ENCODE measurements at regions not wholly inside any gene's neighbourhood (a gene's known extent, or its start where the extent isn't known, plus 50 kb on each side); places are given as distances from the start of the nearest gene placed in this dataset.

- no peak overlapping the region for H3K4me3 ChIP-seq (ENCODE audit: low read depth in 2 of 2, low read length in 1 of 2)
- ChIA-PET CTCF (interaction anchor here (1.0 to 5.8 kb wide), 4 partner anchors 9 to 17 kb away, joined by 4 to 29 read pairs (median 7); no protein-coding TSS in a partner anchor), POLR2A (no interaction called here)
- no peak overlapping the region for H3K27ac ChIP-seq (ENCODE audit: low read depth in 2 of 2, low read length in 1 of 2)
- DNase-seq: no peak
- no peaks in the 10 kb centered on the region for H4K20me1 ChIP-seq (ENCODE audit: insufficient read depth)
- no peaks in the 10 kb centered on the region; a peak in 1 of 4 replicates for H3K4me1 ChIP-seq (ENCODE audit: control insufficient read depth in 1 of 2, insufficient read depth in 2 of 2, low read depth in 1 of 2, low read length in 1 of 2)
- no peak overlapping the region for H3K9ac ChIP-seq
- H3F3A ChIP-seq (replicated peaks; ENCODE audit: insufficient read depth): no peaks in the 10 kb centered on the region
- no peak overlapping the region for H2AFZ ChIP-seq (ENCODE audit: low read depth)
- H3K9me3 ChIP-seq: no peaks in the 10 kb centered on the region
- TF ChIP-seq EP300 (IDR thresholded peaks at IDR 0.05; ENCODE audit: borderline replicate concordance in 1 of 2, low read depth in 1 of 2, low read length in 1 of 2) (no peak), GATA2 (CRISPR knock-in tag; IDR thresholded peaks at IDR 0.05) (no peak), EZH2phosphoT487 (IDR thresholded peaks at IDR 0.05; ENCODE audit: borderline replicate concordance, low read depth) (no peak), TAF1 (IDR thresholded peaks at IDR 0.05; ENCODE audit: borderline replicate concordance, low read depth, low read length) (no peak)
- no peaks in the 10 kb centered on the region for H3K79me2 ChIP-seq (ENCODE audit: insufficient read depth)
- H3K9me2 ChIP-seq: no peaks in the 10 kb centered on the region
- H3K27me3 ChIP-seq (ENCODE audit: insufficient read depth): peaks cover 84% of the 10 kb centered on the region
- H3K4me2 ChIP-seq: no peak overlapping the region
- 60% methylated on average over 3 of the region's 17 CpGs for WGBS (ENCODE audit: low lambda C conversion rate)
- no peaks in the 10 kb centered on the region for H3K36me3 ChIP-seq (replicated peaks in 1 of 2; ENCODE audit: control insufficient read depth in 1 of 2, insufficient read depth in 2 of 2, low read length in 1 of 2)
These were observed 136.2 kb upstream of the LPCAT1 start for GRCh38 chr5:1660001-1660400.

DNA sequence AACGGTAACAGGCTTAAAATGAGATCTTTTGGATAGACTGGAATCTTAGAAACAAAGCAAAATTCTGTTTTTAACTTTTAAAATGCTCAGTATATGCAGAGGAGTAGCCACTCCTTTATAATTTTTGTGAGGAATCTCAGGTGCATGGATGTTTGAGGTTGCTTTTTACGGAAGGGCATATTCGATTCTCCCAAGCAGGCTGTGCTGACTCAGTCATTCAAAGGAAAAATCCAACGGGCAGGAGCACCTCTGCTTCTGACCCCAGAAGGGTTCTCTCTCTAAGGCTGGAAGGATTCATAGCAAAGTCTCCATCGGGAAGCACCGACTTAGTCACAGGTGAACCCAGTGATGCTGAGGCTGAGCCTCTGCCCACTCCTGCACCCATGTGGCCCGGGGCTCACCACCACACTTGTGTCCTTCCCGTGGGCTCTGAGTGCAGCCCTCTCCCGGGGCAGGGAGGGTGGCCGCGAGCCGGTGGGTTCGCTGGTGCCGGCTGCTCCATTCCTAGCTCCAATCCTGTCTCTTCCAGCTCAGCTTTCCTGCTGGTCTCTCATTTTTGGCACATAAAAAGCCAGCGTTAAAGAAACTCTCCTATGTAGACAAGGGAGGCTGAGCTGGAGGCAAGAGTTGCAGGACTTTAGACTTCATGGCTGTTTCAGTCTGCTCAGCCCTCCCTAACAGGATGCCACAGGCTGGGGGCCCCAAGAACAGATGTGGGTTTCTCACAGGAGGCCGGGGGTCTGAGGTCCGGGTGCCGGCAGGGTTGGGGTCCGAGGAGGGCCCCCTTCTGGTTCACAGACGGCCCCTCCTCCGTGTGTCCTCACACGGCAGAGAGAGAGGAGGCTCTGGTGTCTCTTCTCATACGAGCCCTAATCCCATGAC lies 135.6 kb upstream of the LPCAT1 start:
- Histone ChIP-seq H3F3A (replicated peaks; ENCODE audit: insufficient read depth) (no peaks in the 10 kb centered on the region), H3K79me2 (ENCODE audit: insufficient read depth) (no peaks in the 10 kb centered on the region), H2AFZ (ENCODE audit: low read depth) (no peak overlapping the region), H3K4me3 (ENCODE audit: low read depth in 2 of 2, low read length in 1 of 2) (no peak overlapping the region), H3K4me1 (ENCODE audit: control insufficient read depth in 1 of 2, insufficient read depth in 2 of 2, low read depth in 1 of 2, low read length in 1 of 2) (no peaks in the 10 kb centered on the region; a peak in 1 of 4 replicates), H3K9ac (no peak overlapping the region), H4K20me1 (ENCODE audit: insufficient read depth) (no peaks in the 10 kb centered on the region), H3K9me2 (no peaks in the 10 kb centered on the region), H3K9me3 (no peaks in the 10 kb centered on the region), H3K27ac (ENCODE audit: low read depth in 2 of 2, low read length in 1 of 2) (no peak overlapping the region), H3K36me3 (replicated peaks in 1 of 2; ENCODE audit: control insufficient read depth in 1 of 2, insufficient read depth in 2 of 2, low read length in 1 of 2) (no peaks in the 10 kb centered on the region), H3K27me3 (ENCODE audit: insufficient read depth) (peaks cover 83% of the 10 kb centered on the region), H3K4me2 (no peak overlapping the region)
- WGBS (ENCODE audit: low lambda C conversion rate): 13% methylated on average over 21 of the region's 23 CpGs
- POLR2A ChIA-PET: no interaction called here
- no peak for TF ChIP-seq CTCF (IDR thresholded peaks at IDR 0.05)
- DNase-seq: peak; percentile 33
- CTCF ChIA-PET: interaction anchor here (1.0 to 5.8 kb wide), 3 partner anchors 10 to 16 kb away, joined by 4 to 29 read pairs (median 4); no protein-coding TSS in a partner anchor

- ChIA-PET CTCF (interaction anchor here (1.6 to 5.8 kb wide), 2 partner anchors 14 to 16 kb away, joined by 4 to 29 read pairs; no protein-coding TSS in a partner anchor), POLR2A (no interaction called here)
- TF ChIP-seq GATA2 (CRISPR knock-in tag; IDR thresholded peaks at IDR 0.05) (peak; percentile 17; the same call in 1 of the 2 replicates), ZBTB33 (IDR thresholded peaks at IDR 0.05; ENCODE audit: borderline replicate concordance, low read depth) (no peak)
- no peaks in the 10 kb centered on the region for H3K36me3 ChIP-seq (replicated peaks in 1 of 2; ENCODE audit: control insufficient read depth in 1 of 2, insufficient read depth in 2 of 2, low read length in 1 of 2)
- no peak overlapping the region for H3K27ac ChIP-seq (ENCODE audit: low read depth in 2 of 2, low read length in 1 of 2)
- WGBS (ENCODE audit: low lambda C conversion rate): 13% methylated on average over 14 of the region's 14 CpGs
- DNase-seq: peak; percentile 56
- peaks cover 84% of the 10 kb centered on the region for H3K27me3 ChIP-seq (ENCODE audit: insufficient read depth)
- no peaks in the 10 kb centered on the region for H4K20me1 ChIP-seq (ENCODE audit: insufficient read depth)
- no peaks in the 10 kb centered on the region for H3F3A ChIP-seq (replicated peaks; ENCODE audit: insufficient read depth)
- H3K9ac ChIP-seq: no peak overlapping the region
- H3K79me2 ChIP-seq (ENCODE audit: insufficient read depth): no peaks in the 10 kb centered on the region
- H3K4me3 ChIP-seq (ENCODE audit: low read depth in 2 of 2, low read length in 1 of 2): no peak overlapping the region
- no peak overlapping the region for H3K4me2 ChIP-seq
- H3K9me3 ChIP-seq: no peaks in the 10 kb centered on the region
- no peak overlapping the region for H2AFZ ChIP-seq (ENCODE audit: low read depth)
- no peaks in the 10 kb centered on the region for H3K9me2 ChIP-seq
- H3K4me1 ChIP-seq (ENCODE audit: control insufficient read depth in 1 of 2, insufficient read depth in 2 of 2, low read depth in 1 of 2, low read length in 1 of 2): no peaks in the 10 kb centered on the region; a peak in 1 of 4 replicates
These were observed 134.9 kb upstream of the LPCAT1 start for GRCh38 chr5:1658665-1659064.
